ENCODE measurements at regions not wholly inside any gene's neighbourhood (a gene's known extent, or its start where the extent isn't known, plus 50 kb on each side); places are given as distances from the start of the nearest gene placed in this dataset.

DNA sequence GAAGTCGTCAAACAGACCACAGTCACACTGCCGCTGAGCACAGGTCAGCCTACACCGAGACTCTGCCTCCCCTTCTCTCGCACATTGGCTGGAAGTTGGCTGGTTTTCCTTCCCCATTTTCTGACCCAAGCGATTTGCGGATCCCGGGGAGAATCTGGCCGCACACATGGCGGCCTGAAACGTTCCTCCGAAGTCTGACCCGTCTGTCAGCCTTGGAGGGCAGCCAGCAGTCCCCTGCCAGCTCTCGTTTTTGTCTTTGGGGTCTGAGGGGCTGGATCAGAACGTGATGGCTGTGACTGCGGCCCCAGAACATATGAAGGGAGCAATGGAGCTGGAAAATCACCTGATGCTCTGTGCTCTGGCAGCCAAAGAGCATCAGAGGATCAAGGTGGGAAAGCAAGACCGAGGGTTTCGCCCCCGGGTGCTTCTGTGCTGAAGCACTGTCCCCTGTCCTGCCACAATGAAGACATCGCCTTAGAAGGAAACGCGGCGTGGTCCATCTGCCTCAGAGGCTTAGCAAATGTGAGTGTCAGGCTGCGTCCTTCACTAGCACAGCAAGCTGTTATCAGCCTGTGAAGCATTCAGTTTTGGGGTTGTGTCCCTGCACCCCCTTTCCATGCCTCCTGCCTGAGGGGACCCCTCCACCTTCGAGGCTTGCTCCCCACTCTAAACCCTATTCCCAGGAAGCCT is 119.3 kb upstream of the SHH start:
- DNase-seq (no peak), ATAC-seq (ENCODE audit: low FRiP score in 2 of 2) (no peak)
- Histone ChIP-seq H3K36me3 (no peaks in the 10 kb centered on the region), H3K9me3 (no peaks in the 10 kb centered on the region), H3K4me1 (no peaks in the 10 kb centered on the region), H3K27ac (no peak overlapping the region), H3K27me3 (no peaks in the 10 kb centered on the region), H3K4me3 (no peak overlapping the region)
- TF ChIP-seq EP300 (IDR thresholded peaks at IDR 0.05): no peak
- TF ChIP-seq, protein P1, sequence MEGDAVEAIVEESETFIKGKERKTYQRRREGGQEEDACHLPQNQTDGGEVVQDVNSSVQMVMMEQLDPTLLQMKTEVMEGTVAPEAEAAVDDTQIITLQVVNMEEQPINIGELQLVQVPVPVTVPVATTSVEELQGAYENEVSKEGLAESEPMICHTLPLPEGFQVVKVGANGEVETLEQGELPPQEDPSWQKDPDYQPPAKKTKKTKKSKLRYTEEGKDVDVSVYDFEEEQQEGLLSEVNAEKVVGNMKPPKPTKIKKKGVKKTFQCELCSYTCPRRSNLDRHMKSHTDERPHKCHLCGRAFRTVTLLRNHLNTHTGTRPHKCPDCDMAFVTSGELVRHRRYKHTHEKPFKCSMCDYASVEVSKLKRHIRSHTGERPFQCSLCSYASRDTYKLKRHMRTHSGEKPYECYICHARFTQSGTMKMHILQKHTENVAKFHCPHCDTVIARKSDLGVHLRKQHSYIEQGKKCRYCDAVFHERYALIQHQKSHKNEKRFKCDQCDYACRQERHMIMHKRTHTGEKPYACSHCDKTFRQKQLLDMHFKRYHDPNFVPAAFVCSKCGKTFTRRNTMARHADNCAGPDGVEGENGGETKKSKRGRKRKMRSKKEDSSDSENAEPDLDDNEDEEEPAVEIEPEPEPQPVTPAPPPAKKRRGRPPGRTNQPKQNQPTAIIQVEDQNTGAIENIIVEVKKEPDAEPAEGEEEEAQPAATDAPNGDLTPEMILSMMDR (IDR thresholded peaks at IDR 0.05): no peak
- 77 to 80% methylated on average over 23 to 24 of the region's 24 CpGs for WGBS, 2 donors

DNA sequence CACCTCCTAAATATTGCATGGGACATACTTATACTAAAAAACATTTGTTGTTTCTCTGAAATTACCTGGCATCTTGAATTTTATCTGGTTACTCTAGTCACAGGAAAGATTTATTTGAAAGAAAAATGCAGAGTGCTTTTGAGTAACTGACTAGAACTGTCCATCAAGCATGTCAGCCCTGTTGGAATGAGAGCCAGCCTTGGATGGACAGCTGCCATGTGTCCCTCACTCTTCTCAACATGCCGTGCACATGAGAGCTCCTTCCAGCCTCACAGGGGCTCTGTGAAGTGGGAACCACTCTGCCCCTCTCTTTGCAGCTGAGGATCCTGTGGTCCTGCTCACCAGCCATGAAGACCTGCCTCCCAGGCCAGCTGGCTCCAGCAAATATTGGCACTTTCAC is 118.3 kb upstream of the SHH start:
- Histone ChIP-seq H3K36me3 (no peaks in the 10 kb centered on the region), H3K4me3 (no peak overlapping the region), H3K9me3 (no peaks in the 10 kb centered on the region), H3K27ac (no peak overlapping the region), H3K27me3 (no peaks in the 10 kb centered on the region), H3K4me1 (no peaks in the 10 kb centered on the region)
- no peak for TF ChIP-seq POLR2AphosphoS5 (IDR thresholded peaks at IDR 0.05)
- TF ChIP-seq, protein P1 (IDR thresholded peaks at IDR 0.05): no peak
- TF ChIP-seq EP300 (IDR thresholded peaks at IDR 0.05): no peak
- no peak for TF ChIP-seq POLR2A (IDR thresholded peaks at IDR 0.05)
- no peak for DNase-seq
- ATAC-seq (ENCODE audit: low FRiP score in 2 of 2): no peak
- WGBS, 2 donors: 63 to 71% methylated on average over 1 of the region's 1 CpG

DNA sequence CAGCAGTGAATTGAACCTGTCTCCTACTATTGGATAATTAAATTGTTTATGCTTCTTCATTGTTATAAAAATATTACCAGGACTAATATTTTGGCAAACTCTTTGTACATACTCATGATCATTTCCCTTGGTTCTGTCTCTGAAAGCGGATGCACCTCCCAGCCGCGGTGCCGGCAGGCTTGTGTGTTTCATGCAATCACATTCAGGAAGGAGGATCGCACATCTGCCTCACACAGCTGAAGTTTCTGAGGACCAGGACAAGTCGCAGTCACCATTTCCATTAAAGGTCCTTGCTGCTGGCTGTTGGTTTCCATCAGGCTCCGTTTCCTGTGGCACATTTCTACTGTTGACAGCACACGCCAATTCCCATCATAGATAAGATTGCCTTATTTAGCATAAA is 117.8 kb upstream of the SHH start:
- ATAC-seq (ENCODE audit: low FRiP score in 2 of 2) (no peak), DNase-seq (no peak)
- WGBS, 2 donors: 58 to 74% methylated on average over 8 of the region's 8 CpGs
- no peak overlapping the region for H3K27ac ChIP-seq
- H3K4me1 ChIP-seq: no peaks in the 10 kb centered on the region
- TF ChIP-seq POLR2A (IDR thresholded peaks at IDR 0.05) (no peak), EP300 (IDR thresholded peaks at IDR 0.05) (no peak), POLR2AphosphoS5 (IDR thresholded peaks at IDR 0.05) (no peak)
- TF ChIP-seq, protein P1 (IDR thresholded peaks at IDR 0.05): no peak
- no peaks in the 10 kb centered on the region for H3K9me3 ChIP-seq
- no peak overlapping the region for H3K4me3 ChIP-seq
- no peaks in the 10 kb centered on the region for H3K27me3 ChIP-seq
- no peaks in the 10 kb centered on the region for H3K36me3 ChIP-seq

DNA sequence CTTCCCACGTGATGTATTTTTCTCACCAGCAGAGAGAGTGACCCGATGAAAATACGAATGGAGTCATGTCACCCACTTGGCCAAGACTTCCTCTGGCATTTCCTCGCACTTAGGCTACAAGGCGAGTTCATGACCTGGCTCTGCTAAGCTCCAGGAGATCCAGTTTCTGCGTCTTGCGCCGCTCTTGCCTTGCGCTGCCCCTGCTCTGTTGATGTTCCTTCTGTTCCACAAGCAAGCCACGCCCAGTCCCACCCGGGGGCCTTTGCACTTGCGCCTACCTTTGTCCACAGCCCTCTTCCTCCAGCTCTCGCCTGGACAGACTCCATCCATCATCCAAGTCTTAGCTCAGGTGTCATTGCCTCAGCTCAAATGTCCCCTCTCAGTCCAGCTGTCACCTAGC is 116.3 kb upstream of the SHH start:
- Histone ChIP-seq H3K9me3 (no peaks in the 10 kb centered on the region), H3K36me3 (no peaks in the 10 kb centered on the region), H3K4me1 (no peaks in the 10 kb centered on the region), H3K4me3 (no peak overlapping the region), H3K27ac (no peak overlapping the region), H3K27me3 (no peaks in the 10 kb centered on the region)
- ATAC-seq (ENCODE audit: low FRiP score in 2 of 2) (no peak), DNase-seq (no peak)
- 72 to 80% methylated on average over 12 of the region's 13 CpGs for WGBS, 2 donors
- TF ChIP-seq POLR2A (IDR thresholded peaks at IDR 0.05): no peak

DNA sequence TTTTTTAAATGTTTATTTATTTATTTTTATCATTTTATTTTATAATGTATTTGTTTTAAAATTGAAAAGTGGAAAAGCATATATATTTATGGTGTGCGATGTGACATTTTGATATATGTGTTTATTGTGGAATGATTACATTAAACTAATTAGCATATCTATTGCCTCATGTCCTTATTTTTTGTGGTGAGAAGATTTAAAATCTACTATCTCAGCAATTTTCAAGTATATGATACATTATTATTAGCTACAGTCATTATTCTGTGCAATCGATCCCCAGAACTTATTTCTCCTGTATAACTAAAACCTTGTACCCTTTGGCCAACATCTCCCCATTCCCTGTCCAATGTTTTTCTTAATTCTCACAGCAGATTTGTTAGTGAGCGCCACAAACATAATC is 115.6 kb upstream of the SHH start:
- no peak for ATAC-seq (ENCODE audit: low FRiP score in 2 of 2)
- TF ChIP-seq EP300 (IDR thresholded peaks at IDR 0.05) (no peak), POLR2A (IDR thresholded peaks at IDR 0.05) (no peak), POLR2AphosphoS5 (IDR thresholded peaks at IDR 0.05) (no peak)
- TF ChIP-seq, protein P1 (IDR thresholded peaks at IDR 0.05): no peak
- Histone ChIP-seq H3K4me1 (no peaks in the 10 kb centered on the region), H3K36me3 (no peaks in the 10 kb centered on the region), H3K27ac (no peak overlapping the region), H3K4me3 (no peak overlapping the region), H3K9me3 (no peaks in the 10 kb centered on the region), H3K27me3 (no peaks in the 10 kb centered on the region)
- 87 to 90% methylated on average over 3 of the region's 3 CpGs for WGBS, 2 donors
- no peak for DNase-seq

Data from upper lobe of left lung (tissue), 6 donors.